Embryonic facial prominence (tissue), 1 donor: ENCODE measurements at regions not wholly inside any gene's neighbourhood (a gene's known extent, or its start where the extent isn't known, plus 50 kb on each side); places are given as distances from the start of the nearest gene placed in this dataset.

Source experiments
- DNase-seq: peaks from one replicate; pipeline ENCODE4 v3.0.0-alpha.2; 2016; ENCODE audit errors: extremely low spot score

DNA sequence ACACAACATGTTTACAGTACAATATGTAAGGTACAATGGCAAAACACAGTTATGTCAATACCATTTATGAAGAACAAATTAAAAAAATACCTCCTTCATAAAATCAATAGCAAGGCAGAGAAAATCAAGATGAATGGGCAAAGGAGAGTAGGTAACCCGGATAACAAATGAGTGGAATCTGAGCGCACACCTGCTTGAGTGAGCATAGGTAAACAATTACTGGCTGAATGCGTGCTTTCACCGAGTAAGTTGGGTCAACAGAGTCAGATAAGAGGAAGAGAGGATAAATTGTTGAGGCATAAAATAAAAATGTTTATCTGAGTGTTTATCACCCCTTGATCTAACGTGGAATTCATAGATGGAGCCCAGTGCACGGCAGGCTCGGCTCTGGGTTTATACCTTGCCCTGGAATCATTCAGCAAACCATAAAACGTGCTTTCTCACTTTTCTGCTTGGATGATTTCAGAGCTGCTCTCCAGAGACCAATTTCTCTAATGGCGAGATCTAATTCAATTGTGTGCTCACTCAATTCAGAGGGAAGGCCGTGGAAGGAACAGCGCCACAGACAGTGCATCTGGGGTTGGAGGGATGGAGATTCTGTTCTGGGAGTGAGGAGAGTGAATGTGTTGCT, 224.8 kb upstream of the MAP3K7 start:
- no peak for DNase-seq

DNA sequence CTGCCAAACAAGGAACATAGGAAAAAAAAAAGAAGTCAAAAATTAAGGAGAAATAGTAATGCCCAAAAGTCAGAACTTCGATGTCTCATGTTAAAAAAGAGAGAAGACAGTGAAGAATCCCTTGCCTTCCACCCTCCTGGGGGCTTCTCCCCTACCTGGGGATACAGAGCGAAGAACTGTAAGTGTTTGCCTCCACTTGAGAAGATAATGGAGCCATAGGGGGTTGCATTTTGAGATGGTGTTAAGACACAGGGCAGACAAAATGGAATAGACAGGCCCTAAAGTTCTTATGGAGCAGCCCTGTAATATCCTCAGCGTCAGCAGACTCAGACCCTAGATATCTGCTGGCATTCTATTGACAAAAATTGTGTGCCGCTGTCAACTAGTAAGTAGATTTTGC, 222.2 kb upstream of the MAP3K7 start:
- no peak for DNase-seq

GRCh38 chr6:90807791-90808701, 221.2 kb upstream of the MAP3K7 start:
- no peak for DNase-seq

DNA sequence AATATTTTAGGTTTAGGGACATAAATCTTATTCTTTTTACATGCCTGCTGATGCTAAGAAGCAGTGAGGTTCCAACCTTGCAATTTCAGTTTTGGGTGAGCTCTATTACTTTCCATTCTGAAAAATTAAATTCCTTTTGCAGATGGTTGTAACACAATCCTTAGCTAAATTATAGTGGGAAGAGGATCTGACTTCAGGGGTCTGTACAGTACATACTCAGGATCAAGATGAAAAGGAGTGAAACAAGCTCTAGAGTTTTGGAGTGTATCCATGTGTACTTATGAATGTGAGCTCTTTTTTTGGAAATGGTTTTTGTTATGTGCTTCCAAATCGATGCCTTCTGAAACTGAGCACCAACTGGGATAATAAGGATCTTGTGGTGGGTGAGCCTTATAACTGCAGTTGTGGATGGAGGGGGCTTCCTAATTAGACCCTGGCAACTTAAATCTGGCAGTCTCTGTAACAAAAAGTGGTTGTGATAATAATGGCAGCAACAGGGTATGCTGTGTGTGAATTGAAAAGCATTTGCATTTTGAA, 218.8 kb upstream of the MAP3K7 start:
- no peak for DNase-seq

- no peak for DNase-seq
These were observed 217.1 kb upstream of the MAP3K7 start for GRCh38 chr6:90803956-90804355.

GRCh38 chr6:90795078-90795477, 208.2 kb upstream of the MAP3K7 start:
- DNase-seq: no peak

- no peak for DNase-seq
These were observed 206.9 kb upstream of the MAP3K7 start for GRCh38 chr6:90793771-90794170.

GRCh38 chr6:90790696-90791095, 203.8 kb upstream of the MAP3K7 start:
- DNase-seq: no peak

GRCh38 chr6:90790058-90790457, 203.2 kb upstream of the MAP3K7 start:
- no peak for DNase-seq

- DNase-seq: no peak
These were observed 201.9 kb upstream of the MAP3K7 start for GRCh38 chr6:90788781-90789180.

DNA sequence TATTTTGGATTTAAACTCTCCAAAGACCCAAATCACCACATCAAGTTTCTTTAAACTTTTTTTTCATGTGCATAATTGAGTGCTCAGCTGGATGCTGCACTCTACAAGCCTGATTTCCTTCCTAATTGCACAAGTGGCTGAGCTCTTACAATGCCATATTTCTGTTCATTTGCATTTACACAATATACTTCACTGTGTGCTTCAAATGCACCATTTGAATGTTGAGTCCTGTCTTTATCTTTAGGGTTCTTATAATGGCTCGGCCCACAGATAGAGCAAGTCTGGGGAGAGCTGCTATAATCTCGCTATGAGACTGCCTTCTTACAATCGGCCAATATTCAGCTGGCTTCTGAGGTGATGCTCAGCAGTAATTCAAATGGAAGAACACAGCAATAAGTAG, 200.6 kb upstream of the MAP3K7 start:
- no peak for DNase-seq

DNA sequence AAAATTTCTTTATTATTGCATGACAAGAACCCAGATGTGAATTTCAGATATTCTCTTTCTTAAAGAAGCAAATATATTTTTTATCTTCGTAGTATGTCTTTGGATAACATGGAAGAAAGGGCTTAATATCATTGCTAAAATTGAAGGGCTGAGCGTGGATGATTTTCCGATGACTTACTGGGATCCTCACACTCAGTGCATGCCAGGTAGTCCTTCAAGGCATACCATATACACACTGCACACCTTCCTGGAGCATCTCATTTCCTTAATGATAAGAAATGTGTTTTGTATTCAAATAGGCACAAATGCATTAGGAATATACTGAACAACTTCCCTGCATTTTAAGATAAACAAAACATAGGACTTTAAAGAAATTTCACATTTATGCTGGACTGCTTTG, 193.9 kb upstream of the MAP3K7 start:
- no peak for DNase-seq

GRCh38 chr6:90780141-90780540, 193.3 kb upstream of the MAP3K7 start:
- no peak for DNase-seq

GRCh38 chr6:90778417-90779203, 191.7 kb upstream of the MAP3K7 start:
- DNase-seq: no peak

GRCh38 chr6:90770778-90771177, 183.9 kb upstream of the MAP3K7 start:
- DNase-seq: no peak

GRCh38 chr6:90765895-90766294, 179.0 kb upstream of the MAP3K7 start:
- DNase-seq: no peak

DNA sequence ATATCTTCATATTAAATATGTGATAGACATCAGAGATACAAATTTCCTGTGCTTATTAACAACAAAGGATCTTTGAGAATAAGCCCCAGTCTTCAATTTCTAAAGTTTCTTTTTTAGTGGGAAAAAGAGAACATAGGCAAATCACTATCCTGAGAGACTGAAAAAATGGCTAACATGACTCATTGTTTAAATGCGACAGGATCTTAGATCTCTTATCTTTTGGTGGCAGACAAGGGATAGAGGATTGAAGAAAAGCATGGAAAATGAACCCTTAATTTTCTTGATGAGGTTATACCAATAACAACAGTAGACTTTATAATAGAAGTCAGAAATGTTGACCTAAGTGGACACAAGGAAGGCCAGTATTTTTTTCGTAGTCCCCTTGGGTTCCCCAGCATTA, 178.6 kb upstream of the MAP3K7 start:
- no peak for DNase-seq

GRCh38 chr6:90764001-90764400, 177.1 kb upstream of the MAP3K7 start:
- DNase-seq: no peak

- no peak for DNase-seq
These were observed 172.8 kb upstream of the MAP3K7 start for GRCh38 chr6:90759664-90760063.

DNA sequence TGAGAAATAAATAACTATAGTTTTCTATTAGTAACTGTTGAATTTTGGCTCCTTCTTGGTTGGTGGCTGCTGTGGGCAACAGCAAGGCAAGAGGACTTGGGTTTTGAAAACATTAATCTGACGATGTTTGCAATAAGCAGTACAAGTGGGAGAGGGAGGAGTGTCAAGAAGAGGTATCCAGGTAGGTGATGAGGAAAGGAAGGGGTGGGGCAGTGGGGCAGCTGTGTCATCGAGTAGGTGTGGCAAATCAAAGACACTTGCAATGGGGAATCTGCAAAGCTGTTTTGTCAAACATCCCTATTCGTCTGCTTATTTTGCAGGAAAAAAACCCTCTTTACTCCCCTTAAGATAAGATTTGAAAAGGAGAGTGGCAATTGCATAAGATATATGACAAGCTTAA, 171.9 kb upstream of the MAP3K7 start:
- no peak for DNase-seq

- DNase-seq: no peak
These were observed 167.2 kb upstream of the MAP3K7 start for GRCh38 chr6:90753820-90754643.
